ENCODE measurements at regions not wholly inside any gene's neighbourhood (a gene's known extent, or its start where the extent isn't known, plus 50 kb on each side); places are given as distances from the start of the nearest gene placed in this dataset.

DNA sequence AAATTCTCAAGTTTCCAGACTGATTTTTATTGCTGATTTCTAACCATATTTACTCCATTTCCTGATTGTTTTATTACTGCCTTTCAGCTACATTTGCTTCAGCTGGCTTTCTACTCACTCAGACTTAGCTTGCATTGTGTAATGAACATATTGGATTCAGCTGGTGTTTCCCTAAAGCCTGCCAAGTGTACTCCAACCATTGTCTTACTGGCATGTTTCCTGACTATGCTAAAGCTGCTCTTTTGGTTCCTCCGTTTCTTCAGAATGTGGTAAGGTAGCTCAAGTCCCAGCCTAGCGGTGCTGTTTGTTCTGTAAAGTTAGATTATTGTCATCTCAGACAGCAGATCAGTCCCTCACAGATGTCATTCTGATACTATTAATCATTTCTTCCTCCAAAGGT is 53.1 kb upstream of the GLRA2 start:
- no peak overlapping the region for H3K4me3 ChIP-seq
- no peak overlapping the region for H3K27ac ChIP-seq (replicated peaks in 1 of 4)
- no peaks in the 10 kb centered on the region for H3K9me3 ChIP-seq
- H3K4me1 ChIP-seq, result peaks cover 0 to 12% (median 6%) of the 10 kb centered on the region in 4 donors
- intact Hi-C loops (cut with DNase I), result no loop called here
- WGBS, result 33% methylated on average over 2 of the region's 2 CpGs
- no peaks in the 10 kb centered on the region for H3K36me3 ChIP-seq
- TF ChIP-seq POLR2AphosphoS5 (IDR thresholded peaks at IDR 0.05), result no peak
- TF ChIP-seq EP300 (IDR thresholded peaks at IDR 0.05), result no peak
- no peak for TF ChIP-seq POLR2A (IDR thresholded peaks at IDR 0.05; ENCODE audit: low read depth)
- TF ChIP-seq, protein P1, sequence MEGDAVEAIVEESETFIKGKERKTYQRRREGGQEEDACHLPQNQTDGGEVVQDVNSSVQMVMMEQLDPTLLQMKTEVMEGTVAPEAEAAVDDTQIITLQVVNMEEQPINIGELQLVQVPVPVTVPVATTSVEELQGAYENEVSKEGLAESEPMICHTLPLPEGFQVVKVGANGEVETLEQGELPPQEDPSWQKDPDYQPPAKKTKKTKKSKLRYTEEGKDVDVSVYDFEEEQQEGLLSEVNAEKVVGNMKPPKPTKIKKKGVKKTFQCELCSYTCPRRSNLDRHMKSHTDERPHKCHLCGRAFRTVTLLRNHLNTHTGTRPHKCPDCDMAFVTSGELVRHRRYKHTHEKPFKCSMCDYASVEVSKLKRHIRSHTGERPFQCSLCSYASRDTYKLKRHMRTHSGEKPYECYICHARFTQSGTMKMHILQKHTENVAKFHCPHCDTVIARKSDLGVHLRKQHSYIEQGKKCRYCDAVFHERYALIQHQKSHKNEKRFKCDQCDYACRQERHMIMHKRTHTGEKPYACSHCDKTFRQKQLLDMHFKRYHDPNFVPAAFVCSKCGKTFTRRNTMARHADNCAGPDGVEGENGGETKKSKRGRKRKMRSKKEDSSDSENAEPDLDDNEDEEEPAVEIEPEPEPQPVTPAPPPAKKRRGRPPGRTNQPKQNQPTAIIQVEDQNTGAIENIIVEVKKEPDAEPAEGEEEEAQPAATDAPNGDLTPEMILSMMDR (IDR thresholded peaks at IDR 0.05), result no peak
- DNase-seq (ENCODE audit: extremely low spot score), result no peak
- no peaks in the 10 kb centered on the region for H3K27me3 ChIP-seq

DNA sequence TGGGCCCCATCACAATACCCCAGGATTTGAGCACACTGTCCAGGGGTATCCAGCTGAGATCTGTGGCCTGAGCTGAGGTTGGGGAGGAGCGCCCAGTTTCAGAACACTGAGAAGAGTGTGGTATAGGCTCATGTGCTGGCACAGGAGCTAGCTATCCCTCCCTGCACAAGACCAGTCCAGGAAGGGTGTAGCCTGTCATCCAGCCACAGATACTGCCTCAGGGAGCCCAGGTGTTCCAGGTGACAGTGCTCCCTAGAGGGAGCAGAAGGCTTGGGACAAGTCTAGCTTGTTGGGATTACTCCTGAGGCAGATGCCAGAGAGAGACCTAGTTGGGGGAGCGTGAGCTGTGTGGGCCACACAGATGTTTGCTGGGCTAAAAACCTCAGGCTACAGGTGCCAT is 79.6 kb upstream of the GLRA2 start:
- 67% methylated on average over 1 of the region's 2 CpGs for WGBS
- H3K27me3 ChIP-seq, result no peaks in the 10 kb centered on the region
- intact Hi-C loops (cut with DNase I), result no loop called here

DNA sequence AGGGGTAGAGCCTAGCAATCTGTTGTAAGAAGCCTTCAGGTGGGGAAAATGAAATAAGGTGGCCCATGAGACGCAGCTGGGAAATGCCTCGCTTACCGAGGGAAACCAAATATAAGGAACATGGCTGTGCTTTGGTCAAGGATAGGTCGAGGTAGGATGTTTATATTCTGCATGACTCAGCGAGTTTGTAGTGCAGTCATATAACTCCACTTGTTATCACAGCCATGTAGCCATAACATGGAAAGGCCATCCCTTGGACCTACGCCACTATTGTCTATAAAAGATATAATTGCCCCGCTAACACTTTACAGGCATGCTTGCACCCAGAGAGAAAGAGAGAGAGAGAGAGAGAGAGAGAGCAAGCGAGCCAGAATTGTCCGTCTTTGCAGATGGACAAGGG is 80.9 kb upstream of the GLRA2 start:
- H3K27me3 ChIP-seq, result no peaks in the 10 kb centered on the region
- WGBS, result 68% methylated on average over 9 of the region's 9 CpGs
- H3K36me3 ChIP-seq, result no peaks in the 10 kb centered on the region
- no peak for DNase-seq (ENCODE audit: extremely low spot score)
- H3K9me3 ChIP-seq, result no peaks in the 10 kb centered on the region
- H3K4me3 ChIP-seq, result no peak overlapping the region
- no peaks in the 10 kb centered on the region for H3K4me1 ChIP-seq
- intact Hi-C loops (cut with DNase I), result no loop called here
- TF ChIP-seq, protein P1 (IDR thresholded peaks at IDR 0.05), result no peak
- TF ChIP-seq EP300 (IDR thresholded peaks at IDR 0.05), result no peak
- TF ChIP-seq POLR2AphosphoS5 (IDR thresholded peaks at IDR 0.05), result no peak
- no peak for TF ChIP-seq POLR2A (IDR thresholded peaks at IDR 0.05; ENCODE audit: low read depth)
- no peak overlapping the region for H3K27ac ChIP-seq (replicated peaks in 1 of 4)

More for the DNA sequence above, 79.6 kb upstream of the GLRA2 start:
- no peaks in the 10 kb centered on the region for H3K36me3 ChIP-seq
- H3K9me3 ChIP-seq, result no peaks in the 10 kb centered on the region
- H3K4me1 ChIP-seq, result no peaks in the 10 kb centered on the region
- H3K27ac ChIP-seq (replicated peaks in 1 of 4), result no peak overlapping the region
- DNase-seq (ENCODE audit: extremely low spot score), result no peak
- H3K4me3 ChIP-seq, result no peak overlapping the region
- no peak for TF ChIP-seq EP300 (IDR thresholded peaks at IDR 0.05)
- TF ChIP-seq POLR2A (IDR thresholded peaks at IDR 0.05; ENCODE audit: low read depth), result no peak
- no peak for TF ChIP-seq POLR2AphosphoS5 (IDR thresholded peaks at IDR 0.05)
- TF ChIP-seq, protein P1 (IDR thresholded peaks at IDR 0.05), result no peak

DNA sequence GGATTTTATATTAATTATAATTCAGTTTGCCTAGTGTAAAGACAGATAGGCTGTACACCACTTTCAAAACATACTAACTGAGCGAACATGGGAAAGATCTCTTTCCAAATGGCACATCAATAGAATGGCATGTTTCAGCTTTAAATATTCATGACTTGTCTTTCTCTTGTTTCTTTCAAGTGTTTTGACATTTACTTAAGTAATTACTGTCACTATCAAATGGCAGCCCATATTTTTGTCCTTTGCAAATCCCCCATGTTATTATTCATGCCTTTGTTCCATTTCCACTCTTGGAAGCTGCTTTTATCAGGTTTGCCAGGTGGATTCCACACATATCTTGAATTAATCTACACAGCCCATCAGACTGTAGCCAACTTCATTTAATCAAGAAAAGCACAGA is 89.2 kb upstream of the GLRA2 start:
- 47% methylated on average over 1 of the region's 1 CpG for WGBS
- DNase-seq (ENCODE audit: extremely low spot score), result no peak
- H3K27ac ChIP-seq (replicated peaks in 1 of 4), result no peak overlapping the region

DNA sequence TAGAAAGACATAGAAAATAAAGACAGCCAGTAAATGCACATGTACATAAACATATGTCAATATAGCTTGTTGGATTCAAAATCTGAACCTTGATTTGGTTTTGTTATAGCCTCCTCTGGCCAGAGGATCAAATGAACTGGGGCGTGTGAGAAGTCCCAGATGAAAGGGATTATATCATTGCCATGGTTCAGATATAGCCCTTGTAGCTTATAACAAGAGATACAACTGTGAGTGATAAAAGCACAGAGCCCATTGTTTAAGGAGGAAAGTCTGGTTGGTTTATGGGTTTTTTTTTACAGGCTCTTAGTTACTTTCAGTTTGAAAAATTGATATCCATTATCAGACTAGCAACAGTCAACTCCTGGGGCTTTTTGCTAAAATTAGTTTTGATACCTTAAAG is 101.7 kb upstream of the GLRA2 start:
- intact Hi-C loops (cut with DNase I), result no loop called here
- H3K9me3 ChIP-seq, result no peaks in the 10 kb centered on the region
- no peak overlapping the region for H3K4me3 ChIP-seq
- no peak for TF ChIP-seq POLR2AphosphoS5 (IDR thresholded peaks at IDR 0.05)
- no peak for TF ChIP-seq EP300 (IDR thresholded peaks at IDR 0.05)
- TF ChIP-seq POLR2A (IDR thresholded peaks at IDR 0.05; ENCODE audit: low read depth), result no peak
- TF ChIP-seq, protein P1 (IDR thresholded peaks at IDR 0.05), result no peak
- no peaks in the 10 kb centered on the region for H3K4me1 ChIP-seq
- H3K27me3 ChIP-seq, result no peaks in the 10 kb centered on the region
- H3K36me3 ChIP-seq, result no peaks in the 10 kb centered on the region
- no peak for DNase-seq (ENCODE audit: extremely low spot score)
- no peak overlapping the region for H3K27ac ChIP-seq (replicated peaks in 1 of 4)
- 83% methylated on average over 1 of the region's 1 CpG for WGBS

More for the DNA sequence above, 89.2 kb upstream of the GLRA2 start:
- H3K4me1 ChIP-seq, result peaks cover 0 to 4% (median 0%) of the 10 kb centered on the region in 4 donors
- H3K4me3 ChIP-seq, result no peak overlapping the region
- no peaks in the 10 kb centered on the region for H3K9me3 ChIP-seq
- intact Hi-C loops (cut with DNase I), result no loop called here
- no peaks in the 10 kb centered on the region for H3K27me3 ChIP-seq
- no peak for TF ChIP-seq POLR2AphosphoS5 (IDR thresholded peaks at IDR 0.05)
- TF ChIP-seq, protein P1 (IDR thresholded peaks at IDR 0.05), result no peak
- TF ChIP-seq EP300 (IDR thresholded peaks at IDR 0.05), result no peak
- no peaks in the 10 kb centered on the region for H3K36me3 ChIP-seq

All from esophagus muscularis mucosa (tissue), 4 donors.